H9 (cell line): ENCODE measurements at regions not wholly inside any gene's neighbourhood (a gene's known extent, or its start where the extent isn't known, plus 50 kb on each side); places are given as distances from the start of the nearest gene placed in this dataset.

ENCODE experiments used
- DNase-seq: peaks from one replicate; pipeline ENCODE4 v3.0.0-alpha.2; 2017
- H2AFZ ChIP-seq: one replicate; pipeline ENCODE4 v1.6.1; 2013; ENCODE audit warnings: mild to moderate bottlenecking, low read length, control low read depth, moderate library complexity
- H2AK5ac ChIP-seq: 2 replicates; pipeline ENCODE4 v1.6.1; 2013; ENCODE audit warnings: low read length, control low read depth, mixed read lengths; ENCODE audit not compliant: insufficient read length
- H2BK120ac ChIP-seq: one replicate; pipeline ENCODE4 v1.6.1; 2013; ENCODE audit warnings: low read depth, mild to moderate bottlenecking, low read length, control low read depth, inconsistent platforms; ENCODE audit not compliant: poor library complexity, severe bottlenecking
- H2BK12ac ChIP-seq: 2 replicates; pipeline ENCODE4 v1.6.1; 2013; ENCODE audit warnings: low read length, control low read depth, mixed read lengths, low read depth; ENCODE audit not compliant: insufficient read length
- H2BK15ac ChIP-seq: 2 replicates; pipeline ENCODE4 v1.6.1; 2013; ENCODE audit warnings: low read depth, low read length, control low read depth
- H2BK20ac ChIP-seq: one replicate; pipeline ENCODE4 v1.6.1; 2013; ENCODE audit warnings: low read depth, mild to moderate bottlenecking, low read length, control low read depth, inconsistent platforms; ENCODE audit not compliant: poor library complexity, severe bottlenecking
- H2BK5ac ChIP-seq: 2 replicates; pipeline ENCODE4 v1.6.1; 2013; ENCODE audit warnings: low read length, control low read depth, mixed read lengths; ENCODE audit not compliant: insufficient read length
- H3K14ac ChIP-seq: 2 replicates; pipeline ENCODE4 v1.6.1; 2013; ENCODE audit warnings: low read length, control low read depth; ENCODE audit not compliant: insufficient read depth
- H3K18ac ChIP-seq: 2 replicates; pipeline ENCODE4 v1.6.1; 2013; ENCODE audit warnings: low read depth, mild to moderate bottlenecking, mixed read lengths, low read length, control low read depth; ENCODE audit not compliant: insufficient read length
- H3K23ac ChIP-seq: 2 replicates; pipeline ENCODE4 v1.6.1; 2013; ENCODE audit warnings: low read length, control low read depth, mixed read lengths, low read depth; ENCODE audit not compliant: insufficient read length
- H3K23me2 ChIP-seq: 2 replicates; pipeline ENCODE4 v1.6.1; 2013; ENCODE audit warnings: low read depth, mild to moderate bottlenecking, mixed read lengths, low read length, control low read depth; ENCODE audit not compliant: insufficient read length, poor library complexity, severe bottlenecking
- H3K27ac ChIP-seq: 2 replicates; pipeline ENCODE4 v1.5.1; 2013; ENCODE audit warnings: low read length, control low read depth, mixed read lengths, low read depth; ENCODE audit not compliant: insufficient read length
- H3K27me3 ChIP-seq: 2 replicates; pipeline ENCODE4 v1.6.1; 2013; ENCODE audit warnings: low read length, control low read depth, inconsistent platforms; ENCODE audit not compliant: insufficient read depth
- H3K4ac ChIP-seq: 2 replicates; pipeline ENCODE4 v1.6.1; 2013; ENCODE audit warnings: low read depth, mild to moderate bottlenecking, control low read depth, inconsistent platforms, low read length, moderate library complexity
- H3K4me1 ChIP-seq: 2 replicates; pipeline ENCODE4 v1.6.1; 2013; ENCODE audit warnings: low read length, control low read depth, inconsistent platforms; ENCODE audit not compliant: insufficient read depth
- H3K4me2 ChIP-seq: 2 replicates; pipeline ENCODE4 v1.6.1; 2013; ENCODE audit warnings: low read length, control low read depth, mixed read lengths; ENCODE audit not compliant: insufficient read length, insufficient read depth
- H3K56ac ChIP-seq: 2 replicates; pipeline ENCODE4 v1.6.1; 2013; ENCODE audit warnings: low read depth, mild to moderate bottlenecking, mixed read lengths, low read length, control low read depth; ENCODE audit not compliant: insufficient read length
- H3K79me1 ChIP-seq: 2 replicates; pipeline ENCODE4 v1.6.1; 2013; ENCODE audit warnings: low read depth, mild to moderate bottlenecking, moderate library complexity, low read length, control low read depth, inconsistent platforms; ENCODE audit not compliant: insufficient read depth, poor library complexity, severe bottlenecking
- H3K79me2 ChIP-seq: 2 replicates; pipeline ENCODE4 v1.6.1; 2013; ENCODE audit warnings: low read length, control low read depth, inconsistent platforms; ENCODE audit not compliant: insufficient read depth
- H3K9ac ChIP-seq: 2 replicates; pipeline ENCODE4 v1.6.1; 2013; ENCODE audit warnings: low read length, control low read depth, mixed read lengths; ENCODE audit not compliant: insufficient read length; ENCODE audit errors: extremely low read depth
- H3K9me3 ChIP-seq: one replicate; pipeline ENCODE4 v1.6.1; 2013; ENCODE audit warnings: low read depth, low read length, inconsistent platforms; ENCODE audit not compliant: control insufficient read depth
- H3T11ph ChIP-seq: one replicate; pipeline ENCODE4 v1.6.1; 2013; ENCODE audit warnings: mild to moderate bottlenecking, low read length, control low read depth, inconsistent platforms
- H4K20me1 ChIP-seq: one replicate; pipeline ENCODE4 v1.6.1; 2013; ENCODE audit not compliant: control insufficient read depth, insufficient read length, insufficient read depth
- H4K5ac ChIP-seq: 2 replicates; pipeline ENCODE4 v1.6.1; 2013; ENCODE audit warnings: low read depth, mild to moderate bottlenecking, mixed read lengths, low read length, control low read depth; ENCODE audit not compliant: insufficient read length
- H4K8ac ChIP-seq: replicated peaks from 2 replicates; pipeline ENCODE4 v1.6.1; 2013; ENCODE audit warnings: low read length, control low read depth, mixed read lengths, low read depth; ENCODE audit not compliant: insufficient read length
- H4K91ac ChIP-seq: 2 replicates; pipeline ENCODE4 v1.6.1; 2013; ENCODE audit warnings: low read depth, mild to moderate bottlenecking, moderate library complexity, mixed read lengths, low read length, control low read depth; ENCODE audit not compliant: insufficient read length
- H3K27ac Mint-ChIP-seq, 3 experiments: 2 replicates in 2 of 3; 3 replicates in 1 of 3; pipeline ENCODE4 v1.8.0; 2020 to 2021; ENCODE audit warnings: mixed read lengths in 3 of 3, mild to moderate bottlenecking in 1 of 3, moderate library complexity in 1 of 3
- H3K27me3 Mint-ChIP-seq: 2 replicates; pipeline ENCODE4 v1.8.0; 2021; ENCODE audit warnings: low read depth, mild to moderate bottlenecking, moderate library complexity, mixed read lengths
- H3K36me3 Mint-ChIP-seq, 3 experiments: 2 replicates in 2 of 3; 3 replicates in 1 of 3; pipeline ENCODE4 v1.8.0; 2020 to 2021; ENCODE audit warnings: low read depth in 3 of 3, mixed read lengths in 3 of 3; ENCODE audit not compliant: insufficient read depth in 1 of 3
- H3K4me1 Mint-ChIP-seq, 2 experiments: 2 replicates each; pipeline ENCODE4 v1.8.0; 2020; ENCODE audit warnings: mixed read lengths in 2 of 2
- H3K4me3 Mint-ChIP-seq, 2 experiments: 2 replicates in 1 of 2; 3 replicates in 1 of 2; pipeline ENCODE4 v1.8.0; 2020 to 2021; ENCODE audit warnings: mild to moderate bottlenecking in 2 of 2, mixed read lengths in 2 of 2, moderate library complexity in 1 of 2
- H3K9me3 Mint-ChIP-seq, 2 experiments: 2 replicates in 1 of 2; 3 replicates in 1 of 2; pipeline ENCODE4 v1.8.0; 2020; ENCODE audit warnings: mild to moderate bottlenecking in 2 of 2, mixed read lengths in 2 of 2, moderate library complexity in 1 of 2
- CTCF ChIP-seq: fragments of 200-600 bp; sonication (generic); conservative IDR thresholded peaks from 3 replicates; pipeline ENCODE4 v1.8.0; 2021; ENCODE audit warnings: antibody characterized with exemption, mild to moderate bottlenecking
- WGBS: extraction: QIAGEN DNeasy Blood & Tissue Kit; methylation state at CpG from one replicate; pipeline ENCODE4 v1.1.7; 2013; ENCODE audit warnings: missing lambda C conversion rate, low lambda C conversion rate, mixed read lengths; ENCODE audit not compliant: insufficient read length; ENCODE audit errors: extremely low coverage; 5-methylcytosine and 5-hydroxymethylcytosine counted together

- H3K56ac ChIP-seq: no peak overlapping the region
- no peak for DNase-seq
- no peaks in the 10 kb centered on the region for H3K27me3 Mint-ChIP-seq
- no peak overlapping the region for H3K27ac ChIP-seq
- H3K23ac ChIP-seq: no peak overlapping the region
- TF ChIP-seq CTCF: no peak
- peaks cover 4 to 5% of the 10 kb centered on the region in 2 experiments; a peak in 2 of 4 replicates for H3K4me1 Mint-ChIP-seq
- H3K14ac ChIP-seq: no peak overlapping the region
- no peak overlapping the region for H2AFZ ChIP-seq
- no peaks in the 10 kb centered on the region for H3K4me1 ChIP-seq
- no peaks in the 10 kb centered on the region for H3K36me3 Mint-ChIP-seq
- no peak overlapping the region for H4K91ac ChIP-seq
- H3K9ac ChIP-seq: no peak overlapping the region
- H2BK15ac ChIP-seq: no peak overlapping the region
- no peaks in the 10 kb centered on the region for H3K9me3 ChIP-seq
- no peaks in the 10 kb centered on the region for H4K20me1 ChIP-seq
- no peak overlapping the region for H3T11ph ChIP-seq
- H4K8ac ChIP-seq: no peak overlapping the region
- no peaks in the 10 kb centered on the region for H3K23me2 ChIP-seq
- no peaks in the 10 kb centered on the region for H3K79me2 ChIP-seq
- no peak overlapping the region for H2BK12ac ChIP-seq
- no peak overlapping the region for H2BK5ac ChIP-seq
- no peak overlapping the region for H3K4me3 Mint-ChIP-seq
- H4K5ac ChIP-seq: no peak overlapping the region
- no peak overlapping the region for H2BK20ac ChIP-seq
- no peak overlapping the region for H3K4ac ChIP-seq
- no peaks in the 10 kb centered on the region for H3K79me1 ChIP-seq
- H2AK5ac ChIP-seq: no peak overlapping the region
- peaks cover 0 to 3% of the 10 kb centered on the region in 2 experiments; a peak in 2 of 5 replicates for H3K9me3 Mint-ChIP-seq
- H3K27me3 ChIP-seq: no peaks in the 10 kb centered on the region
- no peak overlapping the region for H3K27ac Mint-ChIP-seq
- no peak overlapping the region for H3K18ac ChIP-seq
- no CpG with 5 or more reads among the region's 4 CpGs for WGBS
- H3K4me2 ChIP-seq: no peak overlapping the region
- H2BK120ac ChIP-seq: no peak overlapping the region
Observed at GRCh38 chr2:33929467-33929866, 330.4 kb upstream of the FAM98A start.
